SH-SY5Y (cell line): ENCODE measurements at regions not wholly inside any gene's neighbourhood (a gene's known extent, or its start where the extent isn't known, plus 50 kb on each side); places are given as distances from the start of the nearest gene placed in this dataset.

Source experiments
- GATA2 ChIP-seq: IDR thresholded peaks from 2 replicates; pipeline ENCODE4 v1.6.1; 2011; ENCODE audit warnings: mild to moderate bottlenecking, low read depth, low read length
- GATA3 ChIP-seq: IDR thresholded peaks from 2 replicates; pipeline ENCODE4 v1.6.1; 2011; ENCODE audit warnings: low read depth, mild to moderate bottlenecking, low read length, moderate library complexity

GRCh38 chr3:165507576-165507975 is 311.4 kb upstream of the SLITRK3 start:
- TF ChIP-seq GATA3, result no peak
- TF ChIP-seq GATA2, result no peak

- TF ChIP-seq GATA3, result no peak
- no peak for TF ChIP-seq GATA2
These were observed 310.9 kb upstream of the SLITRK3 start for GRCh38 chr3:165507060-165507459.

- TF ChIP-seq GATA3, result no peak
- TF ChIP-seq GATA2, result no peak
These were observed 309.5 kb upstream of the SLITRK3 start for GRCh38 chr3:165505657-165506056.

- TF ChIP-seq GATA3, result no peak
- no peak for TF ChIP-seq GATA2
These were observed 308.4 kb upstream of the SLITRK3 start for GRCh38 chr3:165504554-165504953.

GRCh38 chr3:165503825-165504224 is 307.6 kb upstream of the SLITRK3 start:
- TF ChIP-seq GATA3 (no peak), GATA2 (no peak)

- no peak for TF ChIP-seq GATA3
- TF ChIP-seq GATA2, result no peak
These were observed 307.2 kb upstream of the SLITRK3 start for GRCh38 chr3:165503346-165503745.

GRCh38 chr3:165502707-165503106 is 306.5 kb upstream of the SLITRK3 start:
- TF ChIP-seq GATA2, result no peak
- no peak for TF ChIP-seq GATA3

GRCh38 chr3:165491487-165491886 is 295.3 kb upstream of the SLITRK3 start:
- TF ChIP-seq GATA3 (no peak), GATA2 (no peak)

GRCh38 chr3:165476399-165477060 is 280.3 kb upstream of the SLITRK3 start:
- TF ChIP-seq GATA2, result no peak
- TF ChIP-seq GATA3, result no peak

GRCh38 chr3:165466856-165467255 is 270.7 kb upstream of the SLITRK3 start:
- TF ChIP-seq GATA3 (no peak), GATA2 (no peak)

- no peak for TF ChIP-seq GATA3
- no peak for TF ChIP-seq GATA2
These were observed 268.6 kb upstream of the SLITRK3 start for GRCh38 chr3:165464736-165465135.

GRCh38 chr3:165463531-165463930 is 267.3 kb upstream of the SLITRK3 start:
- TF ChIP-seq GATA2 (no peak), GATA3 (no peak)

GRCh38 chr3:165462636-165463334 is 266.6 kb upstream of the SLITRK3 start:
- no peak for TF ChIP-seq GATA2
- TF ChIP-seq GATA3, result no peak

GRCh38 chr3:165459924-165460835 is 264.0 kb upstream of the SLITRK3 start:
- TF ChIP-seq GATA3 (no peak), GATA2 (no peak)
